Activated CD8-positive, alpha-beta T cell treated with anti-CD3 and anti-CD28 coated beads for 36 hours (primary cell): ENCODE measurements at regions not wholly inside any gene's neighbourhood (a gene's known extent, or its start where the extent isn't known, plus 50 kb on each side); places are given as distances from the start of the nearest gene placed in this dataset.

Experiments
- ATAC-seq: fragments of 200-7000 bp; cut with Tn5 transposase; one replicate; pipeline ENCODE4 v1.10.0; 2021; ENCODE audit warnings: mild to moderate bottlenecking, moderate library complexity
- CTCF ChIA-PET: fragments of 350-600 bp; sonication (Branson Sonifier 250); formaldehyde crosslinking; loops from one replicate; lab custom pipeline; 2021; ENCODE audit warnings: antibody characterized with exemption; lab: Charles Lee
- POLR2A ChIA-PET: fragments of 350-600 bp; sonication (Branson Sonifier 250); formaldehyde crosslinking; loops from one replicate; lab custom pipeline; 2021; ENCODE audit warnings: antibody characterized with exemption; lab: Charles Lee
- DNase-seq: peaks from one replicate; pipeline ENCODE4 v3.0.0-alpha.2; 2020
- H3K27ac Mint-ChIP-seq: one replicate; pipeline ENCODE4 v1.8.0; 2021; ENCODE audit warnings: mild to moderate bottlenecking, mixed read lengths
- H3K27me3 Mint-ChIP-seq: one replicate; pipeline ENCODE4 v1.8.0; 2021; ENCODE audit warnings: mixed read lengths
- H3K36me3 Mint-ChIP-seq: one replicate; pipeline ENCODE4 v1.8.0; 2021; ENCODE audit warnings: low read depth, mixed read lengths
- H3K4me1 Mint-ChIP-seq: one replicate; pipeline ENCODE4 v1.8.0; 2021; ENCODE audit warnings: low read depth, mixed read lengths
- H3K4me3 Mint-ChIP-seq: one replicate; pipeline ENCODE4 v1.8.0; 2021; ENCODE audit warnings: mild to moderate bottlenecking, moderate library complexity, mixed read lengths
- H3K9me3 Mint-ChIP-seq: one replicate; pipeline ENCODE4 v1.8.0; 2021; ENCODE audit warnings: mixed read lengths
- intact Hi-C: fragments of 100-400 bp; cut with micrococcal nuclease; formaldehyde crosslinking; loops from one replicate; pipeline ENCODE4 v1.10.0; 2022
- TF ChIP-seq, protein P1 (sequence below): fragments of 200-600 bp; IDR thresholded peaks from one replicate; pipeline ENCODE4 v1.8.0; 2022; ENCODE audit warnings: antibody characterized with exemption, mild to moderate bottlenecking

DNA sequence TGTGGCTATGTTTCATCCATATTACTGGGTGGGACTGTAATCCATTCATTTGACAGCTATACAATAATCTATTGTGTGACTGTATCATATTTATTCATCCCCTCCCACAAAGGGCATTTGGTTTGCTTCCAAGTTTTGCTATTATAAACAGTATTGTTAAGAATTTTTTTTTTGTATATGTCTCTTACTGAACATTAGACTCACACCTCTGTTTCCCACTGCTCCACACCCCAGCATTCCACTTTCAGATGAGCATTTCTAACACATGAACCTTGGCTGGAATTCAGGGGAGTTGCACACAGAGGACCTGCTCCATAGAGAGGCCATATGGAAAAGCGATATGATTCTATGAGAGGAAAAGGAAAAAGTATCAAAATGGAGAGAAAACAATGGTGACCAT lies 81.6 kb upstream of the DKK2 start:
- TF ChIP-seq, protein P1, sequence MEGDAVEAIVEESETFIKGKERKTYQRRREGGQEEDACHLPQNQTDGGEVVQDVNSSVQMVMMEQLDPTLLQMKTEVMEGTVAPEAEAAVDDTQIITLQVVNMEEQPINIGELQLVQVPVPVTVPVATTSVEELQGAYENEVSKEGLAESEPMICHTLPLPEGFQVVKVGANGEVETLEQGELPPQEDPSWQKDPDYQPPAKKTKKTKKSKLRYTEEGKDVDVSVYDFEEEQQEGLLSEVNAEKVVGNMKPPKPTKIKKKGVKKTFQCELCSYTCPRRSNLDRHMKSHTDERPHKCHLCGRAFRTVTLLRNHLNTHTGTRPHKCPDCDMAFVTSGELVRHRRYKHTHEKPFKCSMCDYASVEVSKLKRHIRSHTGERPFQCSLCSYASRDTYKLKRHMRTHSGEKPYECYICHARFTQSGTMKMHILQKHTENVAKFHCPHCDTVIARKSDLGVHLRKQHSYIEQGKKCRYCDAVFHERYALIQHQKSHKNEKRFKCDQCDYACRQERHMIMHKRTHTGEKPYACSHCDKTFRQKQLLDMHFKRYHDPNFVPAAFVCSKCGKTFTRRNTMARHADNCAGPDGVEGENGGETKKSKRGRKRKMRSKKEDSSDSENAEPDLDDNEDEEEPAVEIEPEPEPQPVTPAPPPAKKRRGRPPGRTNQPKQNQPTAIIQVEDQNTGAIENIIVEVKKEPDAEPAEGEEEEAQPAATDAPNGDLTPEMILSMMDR: no peak
- no peaks in the 10 kb centered on the region for H3K4me1 Mint-ChIP-seq

DNA sequence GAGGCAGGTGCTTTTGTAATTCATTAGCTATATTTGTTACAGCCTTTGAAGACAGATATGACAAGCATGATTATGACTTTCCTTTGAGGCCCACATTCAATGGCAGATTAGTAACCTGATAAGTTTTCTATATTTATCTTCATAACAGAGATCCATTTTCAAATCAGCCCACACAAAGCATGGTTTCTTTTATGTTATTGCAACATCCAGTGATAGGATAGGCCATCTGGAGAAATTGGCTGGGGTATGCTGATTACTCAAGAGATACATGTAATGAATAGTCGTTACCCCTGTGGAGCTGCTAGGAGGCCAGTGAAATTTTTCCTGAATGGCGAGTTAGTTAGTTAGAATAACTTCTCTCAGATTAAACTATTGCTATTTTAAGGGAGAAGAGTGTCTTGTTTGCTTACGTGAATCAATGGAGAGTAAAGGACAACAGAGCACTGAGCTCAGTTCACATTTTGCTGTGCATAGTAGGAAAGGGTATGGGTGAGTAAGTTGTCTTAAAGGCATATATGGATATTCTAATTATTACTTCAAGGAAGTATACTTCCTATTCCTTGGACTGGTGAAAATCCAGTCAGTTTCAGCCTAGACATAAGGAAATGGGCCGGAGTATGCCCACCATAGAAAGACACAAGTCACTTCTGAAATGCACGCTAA lies 79.2 kb upstream of the DKK2 start:
- Mint-ChIP-seq H3K27me3 (no peaks in the 10 kb centered on the region), H3K4me3 (no peak overlapping the region), H3K27ac (no peak overlapping the region), H3K9me3 (peaks cover 1% of the 10 kb centered on the region), H3K4me1 (no peaks in the 10 kb centered on the region), H3K36me3 (no peaks in the 10 kb centered on the region)
- ChIA-PET CTCF (no interaction called here), POLR2A (no interaction called here)
- TF ChIP-seq, protein P1: no peak
- intact Hi-C loops: no loop called here
- no peak for DNase-seq
- ATAC-seq: no peak

More for the DNA sequence above, 81.6 kb upstream of the DKK2 start:
- ATAC-seq: no peak
- Mint-ChIP-seq H3K36me3 (no peaks in the 10 kb centered on the region), H3K4me3 (no peak overlapping the region), H3K9me3 (no peaks in the 10 kb centered on the region), H3K27ac (no peak overlapping the region), H3K27me3 (no peaks in the 10 kb centered on the region)
- ChIA-PET CTCF (no interaction called here), POLR2A (no interaction called here)
- DNase-seq: no peak
- intact Hi-C loops: no loop called here

DNA sequence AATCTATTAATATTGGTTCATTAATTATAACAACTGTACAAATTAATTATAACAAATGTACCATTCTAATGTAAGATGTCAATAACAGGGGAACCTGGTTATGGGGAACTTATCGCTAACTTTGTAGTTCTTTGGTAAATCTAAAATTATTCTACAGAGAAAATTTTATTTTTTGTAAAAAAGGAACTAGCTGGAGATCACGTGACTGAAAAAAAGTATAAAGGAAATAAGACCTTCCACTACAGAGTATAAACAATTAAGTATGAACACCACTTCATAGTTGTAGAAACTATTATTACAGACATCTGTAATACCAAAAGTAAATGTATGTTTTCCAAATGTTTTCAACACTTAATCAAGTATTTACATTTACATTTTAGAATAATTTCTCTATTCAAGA lies 77.9 kb upstream of the DKK2 start:
- Mint-ChIP-seq H3K27ac (no peak overlapping the region), H3K9me3 (peaks cover 1% of the 10 kb centered on the region), H3K36me3 (no peaks in the 10 kb centered on the region), H3K4me3 (no peak overlapping the region), H3K27me3 (no peaks in the 10 kb centered on the region), H3K4me1 (no peaks in the 10 kb centered on the region)
- POLR2A ChIA-PET: no interaction called here
- CTCF ChIA-PET: no interaction called here
- DNase-seq: no peak
- TF ChIP-seq, protein P1: no peak
- no peak for ATAC-seq
- intact Hi-C loops: no loop called here

DNA sequence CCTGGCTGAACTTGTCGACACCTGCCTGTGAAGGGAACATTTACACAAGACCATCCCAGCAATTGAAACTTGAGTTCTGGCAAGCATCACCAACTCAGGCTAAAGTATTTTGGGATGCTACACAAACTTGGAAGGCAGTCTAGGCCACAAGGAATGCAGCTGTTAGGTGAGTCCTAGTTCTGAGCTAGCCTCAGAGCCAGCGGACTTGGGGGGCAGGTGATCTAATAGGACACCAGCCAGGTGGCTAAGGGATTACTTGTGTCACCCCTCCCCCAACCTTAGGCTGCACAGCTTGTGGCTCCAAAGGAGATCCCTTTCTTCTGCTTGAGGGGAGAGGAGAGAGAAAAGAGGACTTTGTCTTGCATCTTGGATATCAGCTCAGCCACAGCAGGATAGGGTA lies 62.3 kb upstream of the DKK2 start:
- Mint-ChIP-seq H3K9me3 (no peaks in the 10 kb centered on the region), H3K27me3 (no peaks in the 10 kb centered on the region), H3K4me1 (no peaks in the 10 kb centered on the region), H3K36me3 (no peaks in the 10 kb centered on the region), H3K4me3 (no peak overlapping the region), H3K27ac (no peak overlapping the region)
- CTCF ChIA-PET: no interaction called here
- intact Hi-C loops: no loop called here
- DNase-seq (no peak), ATAC-seq (no peak)
- TF ChIP-seq, protein P1: no peak
- POLR2A ChIA-PET: no interaction called here

DNA sequence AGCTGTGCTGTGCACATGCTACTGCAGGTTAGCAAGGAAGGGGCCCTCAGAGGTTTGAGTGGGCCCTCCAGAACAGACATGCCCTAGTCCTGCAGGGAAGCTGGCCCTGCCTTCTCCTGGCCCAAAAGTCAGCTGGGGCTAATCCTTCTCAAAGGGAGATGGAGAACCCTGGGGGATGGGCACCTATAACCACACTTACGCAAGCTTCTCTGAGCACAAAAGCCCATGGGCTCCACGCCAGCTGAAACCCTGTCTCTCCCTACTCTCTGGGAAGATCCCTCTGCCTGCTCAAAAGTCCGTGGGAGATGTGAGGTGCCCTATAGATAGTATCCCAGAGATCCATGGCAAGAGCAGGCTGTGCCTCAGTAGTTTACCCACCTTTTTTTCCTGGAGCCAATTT lies 58.9 kb upstream of the DKK2 start:
- no peaks in the 10 kb centered on the region for H3K4me1 Mint-ChIP-seq
- no peak overlapping the region for H3K27ac Mint-ChIP-seq
- H3K36me3 Mint-ChIP-seq: no peaks in the 10 kb centered on the region
- intact Hi-C loops: no loop called here
- no peak overlapping the region for H3K4me3 Mint-ChIP-seq
- no peaks in the 10 kb centered on the region for H3K9me3 Mint-ChIP-seq
- TF ChIP-seq, protein P1: no peak
- DNase-seq (no peak), ATAC-seq (no peak)
- no peaks in the 10 kb centered on the region for H3K27me3 Mint-ChIP-seq
- POLR2A ChIA-PET: no interaction called here
- CTCF ChIA-PET: no interaction called here
